T-helper 2 cell treated with Interferon-gamma antibody and Interleukin-4, amounts not matched to agents 5 μg/mL and 100 μg/mL, for 36 hours (primary cell): ENCODE measurements at regions not wholly inside any gene's neighbourhood (a gene's known extent, or its start where the extent isn't known, plus 50 kb on each side); places are given as distances from the start of the nearest gene placed in this dataset.
"Not testable (repeated sequence)": the region's sequence is repeated elsewhere in the genome, so short reads cannot be mapped to it uniquely, and the experiment has no call there.

ENCODE experiments used
- DNase-seq: peaks from one replicate; pipeline ENCODE4 v3.0.0; 2021; ENCODE audit warnings: low spot score
- H3K27ac Mint-ChIP-seq: one replicate; pipeline ENCODE4 v1.8.0; 2021; ENCODE audit warnings: mild to moderate bottlenecking, mixed read lengths
- H3K27me3 Mint-ChIP-seq: one replicate; pipeline ENCODE4 v1.8.0; 2021; ENCODE audit warnings: low read depth, mixed read lengths
- H3K36me3 Mint-ChIP-seq: one replicate; pipeline ENCODE4 v1.8.0; 2021; ENCODE audit warnings: low read depth, mixed read lengths
- H3K4me1 Mint-ChIP-seq: one replicate; pipeline ENCODE4 v1.8.0; 2021; ENCODE audit warnings: low read depth, mixed read lengths
- H3K4me3 Mint-ChIP-seq: one replicate; pipeline ENCODE4 v1.8.0; 2022; ENCODE audit warnings: mild to moderate bottlenecking, moderate library complexity, mixed read lengths
- H3K9me3 Mint-ChIP-seq: one replicate; pipeline ENCODE4 v1.8.0; 2021; ENCODE audit warnings: mixed read lengths

DNA sequence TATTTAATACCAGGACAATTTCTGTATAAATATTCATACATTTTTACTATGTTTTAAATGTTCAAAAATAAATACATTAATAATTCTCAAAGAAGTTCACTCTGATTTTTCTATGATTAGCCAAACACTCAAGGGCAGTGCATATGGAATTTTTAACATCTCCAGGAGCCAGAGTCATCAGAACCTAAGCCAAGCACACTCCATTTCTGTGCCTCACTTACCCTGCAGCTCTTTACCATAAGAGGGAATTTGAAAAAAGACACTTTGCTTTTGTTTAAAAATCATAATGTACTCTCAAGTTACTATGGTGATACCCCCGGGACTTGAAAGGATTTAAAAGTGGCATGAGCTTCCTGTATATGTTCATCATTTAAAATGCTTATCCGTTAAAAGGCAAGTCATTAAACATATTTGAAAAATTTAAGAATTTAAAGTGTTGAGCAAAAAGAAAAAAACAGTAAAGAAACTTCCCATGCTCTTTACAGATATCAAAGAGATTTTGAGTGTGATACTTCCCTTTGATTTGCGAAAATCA lies 747.4 kb upstream of the NECTIN3 start:
- H3K27ac Mint-ChIP-seq = no peak overlapping the region
- H3K9me3 Mint-ChIP-seq = no peaks in the 10 kb centered on the region
- H3K36me3 Mint-ChIP-seq = no peaks in the 10 kb centered on the region
- H3K4me1 Mint-ChIP-seq = no peaks in the 10 kb centered on the region
- no peak for DNase-seq
- H3K27me3 Mint-ChIP-seq = no peaks in the 10 kb centered on the region
- H3K4me3 Mint-ChIP-seq = no peak overlapping the region

DNA sequence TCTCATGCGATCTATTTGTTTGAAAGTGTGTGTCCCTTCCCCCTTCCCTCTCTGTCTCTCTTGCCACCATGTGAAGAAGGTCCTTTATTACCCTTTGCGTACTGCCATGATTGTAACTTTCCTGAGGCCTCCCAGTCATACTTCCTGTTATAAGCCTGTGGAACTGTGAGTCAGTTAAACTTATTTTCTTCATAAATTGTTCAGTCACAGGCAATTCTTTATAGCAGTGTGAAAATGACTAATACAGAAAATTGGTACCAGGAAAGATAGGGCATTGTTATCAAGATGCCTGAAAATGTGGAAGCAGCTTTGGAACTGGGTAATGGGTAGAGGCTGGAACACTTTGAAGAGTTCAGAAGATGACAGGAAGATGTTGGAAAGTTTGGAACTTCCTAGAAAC lies 743.7 kb upstream of the NECTIN3 start:
- no peaks in the 10 kb centered on the region for H3K36me3 Mint-ChIP-seq
- no peak for DNase-seq
- no peaks in the 10 kb centered on the region for H3K4me1 Mint-ChIP-seq
- H3K4me3 Mint-ChIP-seq = no peak overlapping the region
- peaks cover under 1% of the 10 kb centered on the region for H3K9me3 Mint-ChIP-seq
- H3K27ac Mint-ChIP-seq = no peak overlapping the region
- no peaks in the 10 kb centered on the region for H3K27me3 Mint-ChIP-seq

DNA sequence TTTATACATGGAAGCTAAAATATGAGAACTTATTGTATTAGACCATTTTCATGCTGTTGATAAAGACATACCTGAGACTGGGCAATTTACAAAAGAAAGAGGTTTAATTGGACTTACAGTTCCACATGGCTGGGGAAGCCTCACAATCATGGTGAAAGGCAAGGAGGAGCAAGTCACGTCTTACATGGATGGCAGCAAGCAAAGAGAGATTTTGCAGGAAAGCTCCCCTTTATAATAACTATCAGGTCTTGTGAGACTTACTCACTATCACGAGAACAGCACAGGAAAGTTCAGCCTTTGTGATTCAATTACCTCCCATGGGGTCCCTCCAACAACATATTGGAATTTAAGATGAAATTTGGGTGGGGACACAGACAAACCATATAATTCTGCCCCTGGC lies 740.1 kb upstream of the NECTIN3 start:
- DNase-seq, H3K27me3 Mint-ChIP-seq, H3K9me3 Mint-ChIP-seq, H3K4me3 Mint-ChIP-seq, H3K36me3 Mint-ChIP-seq, H3K4me1 Mint-ChIP-seq, H3K27ac Mint-ChIP-seq: not testable (repeated sequence)

DNA sequence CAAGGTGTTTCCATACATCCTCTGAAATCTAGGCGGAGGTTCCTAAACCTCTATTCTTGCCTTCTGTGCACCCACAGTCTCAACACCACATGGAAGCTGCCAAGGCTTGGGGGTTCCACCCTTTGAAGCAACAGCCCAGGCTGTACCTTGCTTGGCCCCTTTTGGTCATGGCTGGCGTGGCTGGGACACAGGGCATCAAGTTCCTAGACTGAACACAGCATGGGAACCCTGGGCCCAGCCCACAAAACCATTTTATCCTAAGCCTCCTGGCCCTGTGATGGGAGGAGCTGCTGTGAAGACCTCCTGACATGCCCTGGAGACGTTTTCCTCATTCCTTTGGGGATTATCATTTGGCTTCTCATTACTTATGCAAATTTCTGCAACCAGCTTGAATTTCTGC lies 739.0 kb upstream of the NECTIN3 start:
- DNase-seq = no peak
- no peak overlapping the region for H3K27ac Mint-ChIP-seq
- no peak overlapping the region for H3K4me3 Mint-ChIP-seq
- no peaks in the 10 kb centered on the region for H3K36me3 Mint-ChIP-seq
- no peaks in the 10 kb centered on the region for H3K27me3 Mint-ChIP-seq
- peaks cover 7% of the 10 kb centered on the region for H3K9me3 Mint-ChIP-seq
- H3K4me1 Mint-ChIP-seq = no peaks in the 10 kb centered on the region

DNA sequence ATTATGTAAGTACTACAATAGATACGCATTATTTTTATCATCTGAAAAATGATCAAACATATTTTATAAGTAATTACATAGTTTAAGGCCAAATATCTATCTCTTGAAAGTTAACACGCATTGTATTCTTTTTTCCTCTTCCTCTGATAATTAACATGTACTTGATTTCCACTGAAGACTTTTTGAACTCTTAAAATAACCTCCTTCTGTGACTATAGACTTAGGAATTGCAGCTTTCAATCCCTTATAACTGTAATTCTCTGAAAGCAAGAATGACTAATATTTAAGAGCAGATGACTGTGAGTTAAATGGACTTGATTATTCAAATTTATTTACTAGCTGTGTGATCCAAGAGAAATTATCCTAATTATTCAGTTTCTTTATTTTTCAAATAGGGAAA lies 730.6 kb upstream of the NECTIN3 start:
- no peak overlapping the region for H3K4me3 Mint-ChIP-seq
- H3K27me3 Mint-ChIP-seq = no peaks in the 10 kb centered on the region
- H3K36me3 Mint-ChIP-seq = no peaks in the 10 kb centered on the region
- DNase-seq = no peak
- H3K27ac Mint-ChIP-seq = no peak overlapping the region
- no peaks in the 10 kb centered on the region for H3K4me1 Mint-ChIP-seq
- H3K9me3 Mint-ChIP-seq = no peaks in the 10 kb centered on the region

DNA sequence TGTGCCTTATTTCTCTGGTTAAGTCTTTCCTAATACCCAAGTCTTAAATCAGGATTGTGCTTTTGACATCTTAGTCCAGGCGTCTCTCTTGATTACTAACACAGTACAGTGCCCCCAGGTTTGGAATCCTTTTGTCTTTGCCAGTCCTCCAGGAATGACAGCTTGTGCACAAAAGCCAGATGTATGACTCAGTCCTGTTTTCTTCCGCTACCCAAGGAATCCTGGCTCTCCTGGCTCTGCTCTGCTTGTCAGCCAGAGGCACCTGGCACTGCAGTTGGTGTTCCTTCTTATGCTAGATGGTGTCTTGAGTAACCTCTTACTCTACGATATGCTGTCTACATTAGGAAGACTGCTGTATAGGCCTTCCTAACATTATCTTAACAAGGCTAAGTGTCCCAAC lies 728.2 kb upstream of the NECTIN3 start:
- DNase-seq = no peak
- Mint-ChIP-seq H3K4me3 (no peak overlapping the region), H3K27me3 (no peaks in the 10 kb centered on the region), H3K9me3 (no peaks in the 10 kb centered on the region), H3K27ac (no peak overlapping the region), H3K36me3 (no peaks in the 10 kb centered on the region), H3K4me1 (no peaks in the 10 kb centered on the region)

DNA sequence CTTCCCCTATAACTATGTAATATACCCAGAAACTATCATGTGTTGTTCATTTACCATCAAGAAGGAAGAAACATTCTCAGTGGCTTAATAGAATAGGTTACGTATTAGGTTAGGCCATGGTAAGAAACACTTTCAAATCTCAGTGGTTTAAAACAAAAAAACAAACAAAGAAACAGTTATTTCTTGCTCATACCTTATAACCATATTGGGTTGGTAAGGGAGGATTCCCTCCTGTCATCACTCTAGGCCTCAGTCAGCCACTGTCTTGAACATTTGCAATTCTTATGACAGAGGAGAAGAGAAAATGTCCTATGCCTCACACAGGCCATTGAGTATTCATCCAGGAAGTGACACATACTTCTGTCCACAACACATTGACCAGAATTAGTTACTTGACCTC lies 727.7 kb upstream of the NECTIN3 start:
- H3K36me3 Mint-ChIP-seq = no peaks in the 10 kb centered on the region
- H3K9me3 Mint-ChIP-seq = no peaks in the 10 kb centered on the region
- H3K4me3 Mint-ChIP-seq = no peak overlapping the region
- H3K4me1 Mint-ChIP-seq = no peaks in the 10 kb centered on the region
- no peak overlapping the region for H3K27ac Mint-ChIP-seq
- H3K27me3 Mint-ChIP-seq = no peaks in the 10 kb centered on the region
- no peak for DNase-seq

DNA sequence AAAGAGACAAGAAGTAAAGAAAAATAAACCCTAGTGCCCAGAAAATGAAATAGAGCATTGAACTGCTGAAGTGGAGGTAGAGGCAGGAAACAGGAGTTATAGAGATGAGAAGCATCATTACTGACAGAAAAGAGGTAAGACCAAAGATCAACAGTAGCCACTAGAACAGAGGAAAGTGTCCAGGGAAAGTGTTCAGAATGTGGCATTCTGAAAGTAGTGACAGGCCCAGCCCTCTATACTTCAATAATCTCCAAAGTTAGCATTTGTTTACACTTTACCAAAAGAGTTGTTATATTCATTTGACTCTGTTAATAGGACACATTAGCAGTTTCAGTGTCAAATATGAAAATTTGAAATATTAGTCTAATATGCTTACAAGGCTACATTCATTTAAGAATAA lies 727.1 kb upstream of the NECTIN3 start:
- no peak overlapping the region for H3K4me3 Mint-ChIP-seq
- H3K9me3 Mint-ChIP-seq = no peaks in the 10 kb centered on the region
- H3K36me3 Mint-ChIP-seq = no peaks in the 10 kb centered on the region
- no peak for DNase-seq
- H3K27me3 Mint-ChIP-seq = no peaks in the 10 kb centered on the region
- H3K27ac Mint-ChIP-seq = no peak overlapping the region
- no peaks in the 10 kb centered on the region for H3K4me1 Mint-ChIP-seq

DNA sequence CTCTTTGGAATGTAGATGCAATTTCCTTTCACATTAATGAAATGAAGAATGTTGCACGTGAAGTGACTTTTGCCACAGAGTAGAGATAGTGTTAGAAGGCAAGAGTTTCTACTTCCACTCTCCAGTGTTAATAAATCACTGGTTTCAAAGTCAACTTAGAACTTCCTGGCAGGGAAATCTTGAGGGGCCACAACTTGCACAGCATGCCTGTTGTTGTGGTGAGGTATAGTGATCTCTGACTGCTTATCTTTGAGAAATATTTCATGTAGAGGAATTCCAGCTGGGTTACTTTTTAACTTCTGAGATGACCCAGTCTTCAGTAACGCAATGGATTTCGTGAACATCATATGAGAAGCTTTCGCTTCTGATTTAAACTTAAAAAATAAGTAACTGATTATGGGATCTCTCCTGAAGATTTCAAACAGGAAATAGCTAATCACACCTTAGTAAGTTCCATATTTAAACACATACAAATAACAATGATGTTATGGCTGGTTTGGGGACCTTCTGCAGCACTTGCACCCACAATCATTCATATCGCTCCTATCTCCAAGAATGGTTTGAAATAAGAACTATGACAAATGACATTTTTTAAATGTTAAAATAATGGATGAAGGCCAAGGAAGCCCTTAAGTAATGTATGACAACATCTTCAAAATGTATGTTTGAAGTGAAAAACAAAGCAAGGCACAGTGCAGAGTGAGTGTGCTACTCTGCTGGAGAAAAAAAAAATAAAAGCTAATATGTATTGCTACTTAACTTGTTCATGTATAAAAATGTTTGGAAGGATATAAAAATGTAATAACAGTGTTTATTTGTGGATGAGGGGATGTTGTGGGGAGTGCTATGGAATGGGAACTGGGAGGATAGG lies 726.5 kb upstream of the NECTIN3 start:
- Mint-ChIP-seq H3K9me3 (no peaks in the 10 kb centered on the region), H3K4me1 (no peaks in the 10 kb centered on the region), H3K27me3 (no peaks in the 10 kb centered on the region), H3K4me3 (no peak overlapping the region), H3K36me3 (no peaks in the 10 kb centered on the region), H3K27ac (no peak overlapping the region)
- no peak for DNase-seq

DNA sequence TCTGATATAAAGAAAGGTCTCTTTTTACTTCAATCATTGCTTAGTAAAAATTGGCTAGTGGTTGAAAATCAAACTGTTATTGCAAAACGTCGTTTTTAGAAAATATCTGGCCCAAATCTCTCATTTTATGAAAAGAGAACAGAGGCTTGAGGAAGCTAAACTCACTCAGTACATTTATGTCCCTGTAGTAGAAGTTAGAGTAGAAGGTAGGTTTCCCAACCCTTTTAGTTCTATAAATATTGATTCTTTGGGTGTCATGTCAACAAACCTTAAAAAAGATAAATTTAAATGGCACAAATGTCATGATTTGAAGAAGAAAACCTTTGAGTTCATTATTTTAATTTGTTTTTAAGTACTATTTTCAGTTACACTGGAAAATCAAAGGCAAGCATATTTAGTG lies 722.3 kb upstream of the NECTIN3 start:
- H3K27me3 Mint-ChIP-seq = no peaks in the 10 kb centered on the region
- no peak overlapping the region for H3K4me3 Mint-ChIP-seq
- H3K4me1 Mint-ChIP-seq = no peaks in the 10 kb centered on the region
- DNase-seq = no peak
- no peak overlapping the region for H3K27ac Mint-ChIP-seq
- no peaks in the 10 kb centered on the region for H3K9me3 Mint-ChIP-seq
- no peaks in the 10 kb centered on the region for H3K36me3 Mint-ChIP-seq

DNA sequence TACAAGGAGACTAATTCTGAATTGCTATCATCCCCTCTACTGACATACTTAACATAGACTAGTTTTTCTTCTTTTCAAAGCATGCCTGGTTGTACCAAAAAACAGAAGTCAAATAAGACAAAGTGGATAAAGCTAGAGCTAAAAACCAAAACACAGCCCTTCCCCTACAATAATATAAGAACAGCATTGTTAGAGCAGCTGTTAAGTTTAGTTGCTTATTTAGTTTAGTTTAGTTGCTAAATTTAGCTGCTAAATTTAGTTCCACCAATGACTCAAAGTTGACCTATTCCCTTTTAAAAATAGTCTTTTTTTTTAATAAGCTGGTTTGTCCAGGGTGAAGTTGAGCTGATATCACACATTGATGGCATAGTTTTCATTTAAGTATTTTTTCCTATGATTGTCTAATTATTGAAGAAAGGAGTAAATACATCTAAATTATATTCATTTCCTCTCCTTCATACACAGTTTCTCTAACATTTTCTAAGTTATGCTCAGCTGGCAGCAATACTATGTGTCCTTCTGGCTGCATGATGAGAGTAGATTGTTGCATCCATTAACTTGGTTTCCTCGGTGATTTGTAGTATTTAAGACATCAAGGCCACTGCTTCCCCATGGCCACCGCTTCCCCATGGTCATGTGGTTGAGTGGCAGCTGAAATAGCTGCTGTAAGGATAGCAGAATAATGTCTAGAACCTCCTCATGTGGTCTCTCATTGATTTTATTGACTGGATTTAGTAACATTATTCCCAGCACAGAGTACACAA lies 718.6 kb upstream of the NECTIN3 start:
- Mint-ChIP-seq H3K4me3 (no peak overlapping the region), H3K27me3 (no peaks in the 10 kb centered on the region)

DNA sequence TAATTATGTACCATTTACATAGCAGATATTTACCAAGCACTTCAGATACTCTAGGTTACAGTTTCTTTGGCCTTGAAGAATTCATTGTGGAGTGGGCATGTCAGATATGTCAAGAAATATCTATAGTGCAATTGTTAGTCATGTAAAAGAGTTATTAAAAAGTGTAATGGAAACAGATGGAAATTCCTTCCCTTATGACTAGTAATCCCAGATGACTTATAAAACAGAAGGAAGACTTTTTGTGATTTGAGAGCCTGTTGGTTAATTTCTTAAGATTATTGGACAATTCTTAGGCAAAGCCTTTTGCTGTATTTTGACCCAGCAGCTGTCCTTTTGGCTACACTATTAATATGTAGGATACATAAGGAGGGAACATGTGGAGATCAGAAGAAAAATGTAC lies 708.9 kb upstream of the NECTIN3 start:
- Mint-ChIP-seq H3K27me3 (no peaks in the 10 kb centered on the region), H3K27ac (no peak overlapping the region), H3K36me3 (no peaks in the 10 kb centered on the region), H3K4me1 (no peaks in the 10 kb centered on the region), H3K4me3 (no peak overlapping the region), H3K9me3 (no peaks in the 10 kb centered on the region)
- no peak for DNase-seq

More for the DNA sequence above, 718.6 kb upstream of the NECTIN3 start:
- Mint-ChIP-seq H3K36me3 (no peaks in the 10 kb centered on the region), H3K27ac (no peak overlapping the region), H3K9me3 (no peaks in the 10 kb centered on the region), H3K4me1 (no peaks in the 10 kb centered on the region)
- DNase-seq = no peak

DNA sequence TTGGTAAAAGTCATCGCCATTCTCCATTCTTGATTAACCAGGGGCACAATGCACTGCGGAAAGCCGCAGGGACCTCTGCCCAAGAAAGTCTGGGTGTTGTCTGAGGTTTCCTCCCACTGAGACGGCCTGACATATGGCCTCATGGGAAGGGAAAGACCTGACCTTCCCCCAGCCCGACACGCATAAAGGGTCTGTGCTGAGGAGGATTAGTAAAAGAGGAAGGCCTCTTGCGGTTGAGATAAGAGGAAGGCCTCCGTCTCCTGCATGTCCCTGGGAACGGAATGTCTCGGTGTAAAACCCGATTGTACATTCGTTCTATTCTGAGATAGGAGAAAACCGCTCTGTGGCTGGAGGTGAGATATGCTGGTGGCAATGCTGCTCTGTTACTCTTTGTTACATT lies 704.3 kb upstream of the NECTIN3 start:
- H3K36me3 Mint-ChIP-seq, H3K4me3 Mint-ChIP-seq, H3K4me1 Mint-ChIP-seq, DNase-seq, H3K27me3 Mint-ChIP-seq, H3K9me3 Mint-ChIP-seq, H3K27ac Mint-ChIP-seq: not testable (repeated sequence)

DNA sequence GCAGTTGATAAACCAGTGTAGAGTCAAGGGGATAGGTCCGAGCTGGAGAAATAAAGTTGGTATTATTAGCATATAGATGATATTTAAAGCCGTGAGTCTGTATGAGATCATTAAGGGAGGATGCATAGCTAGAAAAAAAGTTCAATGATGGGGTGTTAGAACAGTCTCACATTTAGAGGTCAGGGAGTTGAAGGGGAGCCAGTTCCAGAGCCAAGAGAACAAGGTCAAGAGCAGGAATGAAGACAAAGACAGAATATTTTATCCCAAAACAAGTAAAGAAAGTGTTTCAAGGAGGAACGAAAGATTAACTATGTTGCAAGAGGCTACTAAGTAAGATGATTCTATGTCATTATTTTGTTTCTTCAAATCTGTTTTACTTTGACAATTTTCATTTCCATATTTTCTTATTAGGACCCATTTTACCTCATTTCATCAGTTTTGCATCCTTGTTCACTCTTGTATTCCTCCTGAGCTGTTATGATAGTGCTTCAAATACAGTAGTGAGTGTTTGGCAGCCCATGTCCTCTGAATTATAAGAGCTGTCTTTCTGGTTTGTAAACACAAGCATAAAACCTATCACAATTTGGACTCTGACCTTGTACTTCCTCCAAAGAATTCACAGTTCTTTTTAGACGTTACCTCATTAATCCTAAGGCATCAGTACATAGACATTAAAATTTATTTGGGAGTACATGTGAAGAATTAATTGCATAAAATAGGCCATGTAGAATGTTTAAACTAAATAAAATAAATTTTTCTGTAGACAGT lies 695.7 kb upstream of the NECTIN3 start:
- H3K9me3 Mint-ChIP-seq = no peaks in the 10 kb centered on the region
- no peak overlapping the region for H3K4me3 Mint-ChIP-seq
- H3K27me3 Mint-ChIP-seq = no peaks in the 10 kb centered on the region
- no peaks in the 10 kb centered on the region for H3K4me1 Mint-ChIP-seq
- H3K27ac Mint-ChIP-seq = no peak overlapping the region
- DNase-seq = no peak
- H3K36me3 Mint-ChIP-seq = no peaks in the 10 kb centered on the region
